Left renal pelvis (tissue), 4 donors: ENCODE measurements at regions not wholly inside any gene's neighbourhood (a gene's known extent, or its start where the extent isn't known, plus 50 kb on each side); places are given as distances from the start of the nearest gene placed in this dataset.

Experiments used
- DNase-seq, 4 donors: peaks; one replicate each; pipeline ENCODE4 v3.0.0-alpha.2; 2013; ENCODE audit warnings: low read depth in 4 of 4, low spot score in 3 of 4

GRCh38 chr6:10307028-10307427 is 107.8 kb downstream of the TFAP2A start:
- no peak for DNase-seq

- no peak for DNase-seq
Measured at GRCh38 chr6:10305790-10306415, 109.0 kb downstream of the TFAP2A start.

- no peak for DNase-seq
Measured at GRCh38 chr6:10303608-10304506, 111.0 kb downstream of the TFAP2A start.

- DNase-seq, result no peak
Measured at GRCh38 chr6:10302566-10303235, 112.2 kb downstream of the TFAP2A start.

- DNase-seq, result no peak
Measured at GRCh38 chr6:10300071-10300470, 114.8 kb downstream of the TFAP2A start.

- DNase-seq, result no peak
Measured at GRCh38 chr6:10297832-10298231, 117.0 kb downstream of the TFAP2A start.

GRCh38 chr6:10278746-10279145 is 136.1 kb downstream of the TFAP2A start:
- no peak for DNase-seq

- no peak for DNase-seq
Measured at GRCh38 chr6:10276660-10277287, 138.1 kb downstream of the TFAP2A start.

GRCh38 chr6:10276106-10276505 is 138.8 kb downstream of the TFAP2A start:
- no peak for DNase-seq

GRCh38 chr6:10272591-10272990 is 142.3 kb downstream of the TFAP2A start:
- no peak for DNase-seq

GRCh38 chr6:10271982-10272381 is 142.9 kb downstream of the TFAP2A start:
- DNase-seq, result no peak

- no peak for DNase-seq
Measured at GRCh38 chr6:10269814-10270472, 144.9 kb downstream of the TFAP2A start.

- peak in 3 of 4 donors; percentile 8 to 19 (median 8) for DNase-seq
Measured at GRCh38 chr6:10268611-10269310, 146.1 kb downstream of the TFAP2A start.

- no peak for DNase-seq
Measured at GRCh38 chr6:10268111-10268510, 146.8 kb downstream of the TFAP2A start.

- no peak for DNase-seq
Measured at GRCh38 chr6:10266462-10266861, 148.4 kb downstream of the TFAP2A start.

- DNase-seq, result no peak
Measured at GRCh38 chr6:10266061-10266460, 148.8 kb downstream of the TFAP2A start.

- no peak for DNase-seq
Measured at GRCh38 chr6:10262505-10262904, 152.4 kb downstream of the TFAP2A start.

GRCh38 chr6:10259671-10260070 is 155.2 kb downstream of the TFAP2A start:
- no peak for DNase-seq

- DNase-seq, result no peak
Measured at GRCh38 chr6:10258341-10258740, 156.5 kb downstream of the TFAP2A start.

GRCh38 chr6:10256113-10256690 is 158.7 kb downstream of the TFAP2A start:
- no peak for DNase-seq
